Uterus (tissue), 3 donors: ENCODE measurements at regions not wholly inside any gene's neighbourhood (a gene's known extent, or its start where the extent isn't known, plus 50 kb on each side); places are given as distances from the start of the nearest gene placed in this dataset.

Experiments used
- DNase-seq, 2 donors: peaks; one replicate each; pipeline ENCODE4 v3.0.0-alpha.2; 2019 to 2020
- H3K27ac ChIP-seq, 2 donors: fragments of 200-600 bp; sonication (generic); 1 replicate in 1 of 2; 2 replicates in 1 of 2; pipeline ENCODE4 v1.5.1; 2016 to 2018
- H3K27me3 ChIP-seq, 2 donors: fragments of 200-600 bp; sonication (generic); one replicate each; pipeline ENCODE4 v1.5.1; 2018 to 2019; ENCODE audit warnings: control low read depth in 1 of 2
- H3K36me3 ChIP-seq, 2 donors: fragments of 200-600 bp; sonication (generic); one replicate each; pipeline ENCODE4 v1.5.1; 2019; ENCODE audit warnings: control low read depth in 1 of 2
- H3K4me1 ChIP-seq, 2 donors: fragments of 200-600 bp; sonication (generic); one replicate each; pipeline ENCODE4 v1.5.1; 2018 to 2019; ENCODE audit warnings: control low read depth in 1 of 2
- H3K4me3 ChIP-seq, 2 donors: fragments of 200-600 bp; sonication (generic); 1 replicate in 1 of 2; 2 replicates in 1 of 2; pipeline ENCODE4 v1.5.1; 2018 to 2019; ENCODE audit warnings: mild to moderate bottlenecking in 1 of 2
- H3K9me3 ChIP-seq, 2 donors: fragments of 200-600 bp; sonication (generic); one replicate each; pipeline ENCODE4 v1.5.1; 2019; ENCODE audit warnings: control low read depth in 1 of 2
- POLR2A ChIP-seq, 2 donors: fragments of 450-650 bp; IDR thresholded peaks; one replicate each; pipeline ENCODE4 v1.6.1; 2016; ENCODE audit warnings: antibody characterized with exemption in 2 of 2, mild to moderate bottlenecking in 1 of 2, moderate library complexity in 1 of 2
- intact Hi-C: fragments of 100-400 bp; cut with DNase I; formaldehyde crosslinking; loops from one replicate; pipeline ENCODE4 v1.15.1; 2023; ENCODE audit warnings: low total_unique reads
- TF ChIP-seq, protein P1 (sequence below), 4 experiments: fragments of 200-600 bp in 2 of 4; fragments of 450-650 bp in 2 of 4; sonication (generic) in 2 of 4; IDR thresholded peaks; one replicate each; pipeline ENCODE4 v1.5.1; 2016 to 2019; ENCODE audit warnings: antibody characterized with exemption in 4 of 4, mild to moderate bottlenecking in 2 of 4, moderate library complexity in 1 of 4
- donor health status: DM: yes; HTN: yes; CAD: no.

DNA sequence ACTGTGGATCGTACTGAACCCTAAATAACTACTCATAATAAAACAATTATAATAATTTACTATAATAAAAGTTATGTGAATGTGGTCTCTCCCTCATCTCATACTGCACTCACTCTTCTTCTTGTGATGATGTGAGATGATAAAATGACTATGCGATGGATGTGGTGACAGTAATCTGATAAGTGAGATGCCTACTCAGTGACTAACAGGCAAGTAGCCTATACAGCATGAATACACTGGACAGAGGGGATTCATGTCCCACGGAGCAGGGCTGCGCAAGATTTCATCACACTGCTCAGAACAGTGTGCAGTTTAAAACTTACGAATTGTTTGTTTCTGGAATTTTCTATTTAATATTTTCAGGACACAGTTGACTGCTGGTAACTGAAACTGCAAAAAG is 304.0 kb downstream of the DUSP10 start:
- TF ChIP-seq, protein P1, sequence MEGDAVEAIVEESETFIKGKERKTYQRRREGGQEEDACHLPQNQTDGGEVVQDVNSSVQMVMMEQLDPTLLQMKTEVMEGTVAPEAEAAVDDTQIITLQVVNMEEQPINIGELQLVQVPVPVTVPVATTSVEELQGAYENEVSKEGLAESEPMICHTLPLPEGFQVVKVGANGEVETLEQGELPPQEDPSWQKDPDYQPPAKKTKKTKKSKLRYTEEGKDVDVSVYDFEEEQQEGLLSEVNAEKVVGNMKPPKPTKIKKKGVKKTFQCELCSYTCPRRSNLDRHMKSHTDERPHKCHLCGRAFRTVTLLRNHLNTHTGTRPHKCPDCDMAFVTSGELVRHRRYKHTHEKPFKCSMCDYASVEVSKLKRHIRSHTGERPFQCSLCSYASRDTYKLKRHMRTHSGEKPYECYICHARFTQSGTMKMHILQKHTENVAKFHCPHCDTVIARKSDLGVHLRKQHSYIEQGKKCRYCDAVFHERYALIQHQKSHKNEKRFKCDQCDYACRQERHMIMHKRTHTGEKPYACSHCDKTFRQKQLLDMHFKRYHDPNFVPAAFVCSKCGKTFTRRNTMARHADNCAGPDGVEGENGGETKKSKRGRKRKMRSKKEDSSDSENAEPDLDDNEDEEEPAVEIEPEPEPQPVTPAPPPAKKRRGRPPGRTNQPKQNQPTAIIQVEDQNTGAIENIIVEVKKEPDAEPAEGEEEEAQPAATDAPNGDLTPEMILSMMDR (IDR thresholded peaks at IDR 0.05) = no peak
- no peak for TF ChIP-seq POLR2A (IDR thresholded peaks at IDR 0.05)
- Histone ChIP-seq H3K9me3 (no peaks in the 10 kb centered on the region), H3K36me3 (no peaks in the 10 kb centered on the region), H3K4me3 (no peak overlapping the region), H3K27ac (no peak overlapping the region), H3K27me3 (no peaks in the 10 kb centered on the region), H3K4me1 (no peaks in the 10 kb centered on the region)
- intact Hi-C loops = loop anchor here (10.0 kb wide), 2 partner anchors 173 to 563 kb away; partner anchors contain the start of gene HLX
- no peak for DNase-seq

GRCh38 chr1:221439008-221439746 is 302.7 kb downstream of the DUSP10 start:
- H3K9me3 ChIP-seq = no peaks in the 10 kb centered on the region
- H3K4me3 ChIP-seq = no peak overlapping the region
- TF ChIP-seq, protein P1 (IDR thresholded peaks at IDR 0.05) = no peak
- no peak for TF ChIP-seq POLR2A (IDR thresholded peaks at IDR 0.05)
- no peak for DNase-seq
- H3K27me3 ChIP-seq = no peaks in the 10 kb centered on the region
- H3K27ac ChIP-seq = no peak overlapping the region
- intact Hi-C loops = loop anchor here (10.0 kb wide), 2 partner anchors 174 to 564 kb away; partner anchors contain the start of gene HLX
- H3K36me3 ChIP-seq = no peaks in the 10 kb centered on the region
- H3K4me1 ChIP-seq = no peaks in the 10 kb centered on the region

DNA sequence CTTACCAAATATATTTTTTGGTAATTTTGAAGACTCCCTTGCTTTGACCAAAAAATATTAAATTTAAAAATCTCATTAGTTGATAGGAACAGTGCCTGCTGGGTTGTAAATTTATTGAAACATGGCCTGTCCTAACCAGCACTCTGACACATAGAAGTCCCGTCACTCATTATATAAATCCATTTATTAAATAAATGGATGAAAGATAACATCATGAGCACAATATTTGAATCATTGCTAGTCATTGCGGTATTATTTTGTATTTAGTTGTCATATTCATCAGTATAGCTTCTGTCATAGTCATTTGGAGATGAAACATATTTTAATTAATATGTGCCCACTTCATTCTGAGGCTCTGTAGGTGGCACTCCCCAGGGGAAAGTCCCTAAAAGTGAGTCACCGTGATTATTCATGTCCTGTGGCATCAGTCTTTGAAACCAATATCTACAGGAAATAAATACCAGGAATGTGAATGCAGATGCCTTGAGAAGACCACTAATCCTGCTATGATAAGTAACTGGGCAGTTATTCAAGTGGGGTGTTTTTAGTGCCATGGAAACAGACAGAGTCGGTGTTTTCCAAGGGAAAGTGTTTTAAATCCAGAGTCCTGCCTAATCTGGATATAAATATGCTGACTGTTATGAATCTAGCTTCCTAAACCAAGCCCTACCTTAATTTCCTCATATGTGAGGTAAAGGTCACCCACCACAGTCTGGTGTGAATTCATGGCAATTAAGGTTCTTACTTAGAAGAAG is 302.0 kb downstream of the DUSP10 start:
- no peak for TF ChIP-seq POLR2A (IDR thresholded peaks at IDR 0.05)
- TF ChIP-seq, protein P1 (IDR thresholded peaks at IDR 0.05) = no peak
- intact Hi-C loops = loop anchor here (10.0 kb wide), 2 partner anchors 175 to 565 kb away; partner anchors contain the start of gene HLX
- no peak overlapping the region for H3K4me3 ChIP-seq
- H3K4me1 ChIP-seq = no peaks in the 10 kb centered on the region
- no peaks in the 10 kb centered on the region for H3K9me3 ChIP-seq
- H3K36me3 ChIP-seq = no peaks in the 10 kb centered on the region
- no peak overlapping the region for H3K27ac ChIP-seq
- DNase-seq = no peak
- no peaks in the 10 kb centered on the region for H3K27me3 ChIP-seq

DNA sequence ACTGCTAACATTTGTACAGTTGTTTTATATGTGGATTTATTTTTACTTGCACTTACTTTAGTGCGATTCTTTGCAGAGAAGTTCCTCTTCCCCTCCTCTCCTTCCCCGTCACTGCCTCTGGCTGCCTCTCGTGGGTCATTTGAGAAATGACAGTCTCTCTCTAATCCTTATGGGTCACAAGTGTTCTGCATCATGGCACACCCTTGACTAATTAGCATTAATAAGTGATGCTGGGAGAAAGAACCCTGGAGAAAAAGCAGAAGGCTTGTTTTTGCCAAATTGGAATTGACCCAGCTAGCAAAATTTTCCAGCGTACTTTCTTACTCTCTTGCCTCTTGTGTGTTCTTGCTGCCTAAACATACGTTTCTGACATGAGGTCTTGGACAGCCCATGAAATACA is 301.2 kb downstream of the DUSP10 start:
- Histone ChIP-seq H3K27ac (no peak overlapping the region), H3K27me3 (no peaks in the 10 kb centered on the region), H3K4me3 (no peak overlapping the region), H3K36me3 (no peaks in the 10 kb centered on the region), H3K4me1 (no peaks in the 10 kb centered on the region), H3K9me3 (no peaks in the 10 kb centered on the region)
- intact Hi-C loops = no loop called here
- DNase-seq = no peak
- no peak for TF ChIP-seq POLR2A (IDR thresholded peaks at IDR 0.05)
- TF ChIP-seq, protein P1 (IDR thresholded peaks at IDR 0.05) = no peak

DNA sequence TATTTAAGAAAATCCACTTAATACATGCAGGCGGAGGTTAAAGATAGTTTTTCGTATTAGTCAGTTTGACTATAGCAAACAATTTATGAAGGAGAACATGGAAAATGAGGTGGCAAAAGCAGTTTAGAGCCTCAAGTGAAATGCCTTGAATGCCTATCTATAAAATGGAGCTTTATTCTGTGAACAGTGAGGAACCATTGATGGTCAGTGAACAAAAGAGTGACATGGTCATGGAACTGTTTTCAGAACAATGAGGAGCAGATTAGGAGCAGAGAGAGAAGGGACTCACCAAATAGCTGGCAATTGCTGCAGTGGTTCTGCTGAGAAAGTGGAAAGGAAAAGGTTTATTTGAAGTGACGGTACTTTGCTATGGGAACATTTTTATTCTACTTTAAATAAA is 299.8 kb downstream of the DUSP10 start:
- H3K36me3 ChIP-seq = no peaks in the 10 kb centered on the region
- H3K4me3 ChIP-seq = no peak overlapping the region
- no peaks in the 10 kb centered on the region for H3K27me3 ChIP-seq
- H3K27ac ChIP-seq = no peak overlapping the region
- TF ChIP-seq, protein P1 (IDR thresholded peaks at IDR 0.05) = no peak
- TF ChIP-seq POLR2A (IDR thresholded peaks at IDR 0.05) = no peak
- intact Hi-C loops = no loop called here
- no peaks in the 10 kb centered on the region for H3K9me3 ChIP-seq
- no peaks in the 10 kb centered on the region for H3K4me1 ChIP-seq
- no peak for DNase-seq
